ENCODE measurements at regions not wholly inside any gene's neighbourhood (a gene's known extent, or its start where the extent isn't known, plus 50 kb on each side); places are given as distances from the start of the nearest gene placed in this dataset.

DNA sequence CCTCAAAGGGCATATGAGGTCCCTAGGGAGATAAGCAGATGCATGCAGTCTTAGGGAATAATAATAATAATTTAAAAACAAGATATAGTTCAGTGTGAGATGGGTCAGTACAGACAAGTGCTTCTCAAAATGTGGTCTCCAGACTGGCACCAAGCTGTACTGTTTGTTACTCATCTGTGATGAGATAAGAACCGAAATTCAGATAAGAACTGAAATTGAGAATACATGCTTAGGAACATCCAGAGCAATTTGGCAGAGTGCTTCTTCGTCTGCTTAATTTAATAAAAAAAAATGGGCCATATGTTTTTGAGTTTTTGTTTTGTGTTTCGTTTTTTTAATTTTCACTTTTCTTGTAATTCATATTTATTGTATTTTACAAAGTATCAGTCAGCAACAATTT is 86.5 kb upstream of the SGCD start:
- H3K4me3 ChIP-seq (ENCODE audit: low read depth, low read length): no peak overlapping the region
- in situ Hi-C loops (cut with HindIII; ENCODE audit: low sequenced_read_pairs): no loop called here
- TF ChIP-seq, protein P1, sequence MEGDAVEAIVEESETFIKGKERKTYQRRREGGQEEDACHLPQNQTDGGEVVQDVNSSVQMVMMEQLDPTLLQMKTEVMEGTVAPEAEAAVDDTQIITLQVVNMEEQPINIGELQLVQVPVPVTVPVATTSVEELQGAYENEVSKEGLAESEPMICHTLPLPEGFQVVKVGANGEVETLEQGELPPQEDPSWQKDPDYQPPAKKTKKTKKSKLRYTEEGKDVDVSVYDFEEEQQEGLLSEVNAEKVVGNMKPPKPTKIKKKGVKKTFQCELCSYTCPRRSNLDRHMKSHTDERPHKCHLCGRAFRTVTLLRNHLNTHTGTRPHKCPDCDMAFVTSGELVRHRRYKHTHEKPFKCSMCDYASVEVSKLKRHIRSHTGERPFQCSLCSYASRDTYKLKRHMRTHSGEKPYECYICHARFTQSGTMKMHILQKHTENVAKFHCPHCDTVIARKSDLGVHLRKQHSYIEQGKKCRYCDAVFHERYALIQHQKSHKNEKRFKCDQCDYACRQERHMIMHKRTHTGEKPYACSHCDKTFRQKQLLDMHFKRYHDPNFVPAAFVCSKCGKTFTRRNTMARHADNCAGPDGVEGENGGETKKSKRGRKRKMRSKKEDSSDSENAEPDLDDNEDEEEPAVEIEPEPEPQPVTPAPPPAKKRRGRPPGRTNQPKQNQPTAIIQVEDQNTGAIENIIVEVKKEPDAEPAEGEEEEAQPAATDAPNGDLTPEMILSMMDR (IDR thresholded peaks at IDR 0.05; ENCODE audit: low read depth, low read length): no peak
- no peak for DNase-seq (ENCODE audit: low read depth, low spot score)

DNA sequence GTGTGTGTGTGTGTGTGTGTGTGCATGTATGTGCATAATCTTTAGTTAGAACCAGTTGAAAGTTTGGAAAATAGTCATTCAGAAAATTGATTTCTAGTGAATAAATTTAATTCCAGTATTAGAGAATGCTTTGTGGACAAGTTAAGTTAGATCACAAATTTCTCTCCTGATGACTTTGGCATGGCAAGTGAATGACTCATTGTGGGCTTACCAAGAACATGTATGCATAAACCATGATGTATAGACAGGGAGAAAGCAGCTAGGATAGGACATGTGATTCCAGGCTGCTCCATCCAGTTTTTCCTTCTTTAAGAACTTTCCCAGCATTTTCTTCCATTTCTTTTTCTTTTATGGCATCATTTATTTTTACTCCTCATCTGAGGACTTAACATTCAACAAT is 85.7 kb upstream of the SGCD start:
- in situ Hi-C loops (cut with HindIII; ENCODE audit: low sequenced_read_pairs): no loop called here
- TF ChIP-seq, protein P1 (IDR thresholded peaks at IDR 0.05; ENCODE audit: low read depth, low read length): no peak
- H3K4me3 ChIP-seq (ENCODE audit: low read depth, low read length): no peak overlapping the region
- no peak for DNase-seq (ENCODE audit: low read depth, low spot score)

DNA sequence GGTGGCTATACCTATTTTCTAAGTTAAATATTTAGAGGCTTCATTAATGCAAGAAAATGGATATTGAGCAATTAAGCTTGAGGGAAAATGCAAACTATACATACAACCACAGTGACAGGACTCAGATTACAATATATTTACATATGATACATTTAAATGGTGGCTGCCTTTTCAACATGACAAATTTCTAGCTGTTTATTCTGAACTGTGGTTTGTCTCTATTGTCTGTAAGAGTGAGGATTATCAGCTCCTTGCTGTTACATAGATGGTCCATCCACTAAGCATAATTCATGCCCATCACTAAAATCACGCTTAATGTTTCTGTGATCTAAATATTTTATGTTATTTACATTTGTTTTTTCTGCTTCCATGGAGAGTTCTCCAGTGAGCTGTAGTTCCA is 81.1 kb upstream of the SGCD start:
- in situ Hi-C loops (cut with HindIII; ENCODE audit: low sequenced_read_pairs): no loop called here
- H3K4me3 ChIP-seq (ENCODE audit: low read depth, low read length): no peak overlapping the region
- TF ChIP-seq, protein P1 (IDR thresholded peaks at IDR 0.05; ENCODE audit: low read depth, low read length): no peak
- no peak for DNase-seq (ENCODE audit: low read depth, low spot score)

DNA sequence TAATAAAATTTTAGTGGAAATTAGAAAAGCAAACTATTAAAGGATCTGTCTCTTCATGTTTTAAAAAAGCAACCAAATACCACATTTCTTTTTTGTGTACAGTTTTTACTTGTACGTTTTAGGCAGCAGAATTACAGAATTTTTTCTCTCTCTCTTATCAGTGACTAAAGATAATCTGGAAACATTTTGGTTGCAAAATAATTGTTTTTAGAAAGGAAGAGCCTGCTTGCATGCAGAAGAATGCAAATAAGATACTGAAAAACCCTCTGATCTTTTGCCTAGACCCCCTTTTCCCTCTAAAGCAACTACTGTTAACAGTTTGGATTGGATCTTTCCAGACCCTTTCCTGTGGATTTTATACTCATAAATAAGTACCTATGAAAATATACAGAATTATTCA is 75.9 kb upstream of the SGCD start:
- H3K4me3 ChIP-seq (ENCODE audit: low read depth, low read length): no peak overlapping the region
- DNase-seq (ENCODE audit: low read depth, low spot score): no peak
- TF ChIP-seq, protein P1 (IDR thresholded peaks at IDR 0.05; ENCODE audit: low read depth, low read length): no peak
- in situ Hi-C loops (cut with HindIII; ENCODE audit: low sequenced_read_pairs): no loop called here

DNA sequence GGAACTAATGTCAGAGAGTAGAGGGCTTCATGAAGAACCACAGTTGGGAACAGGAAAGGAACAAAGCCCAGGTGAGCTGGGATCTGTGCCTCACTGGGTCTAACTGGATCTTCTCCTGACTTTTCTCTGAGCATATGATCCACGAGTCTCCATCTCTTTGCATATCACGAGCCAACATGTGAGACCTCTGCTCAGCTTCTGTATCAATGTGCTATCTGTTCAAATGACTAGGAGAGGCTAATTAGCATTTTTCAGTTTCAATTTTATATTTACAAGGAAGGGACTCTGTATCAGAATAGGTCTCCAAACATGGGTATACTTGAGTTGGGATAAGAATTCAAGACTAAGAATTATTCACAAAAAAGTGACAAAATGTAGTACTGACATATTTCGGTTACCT is 73.8 kb upstream of the SGCD start:
- DNase-seq (ENCODE audit: low read depth, low spot score): no peak
- TF ChIP-seq, protein P1 (IDR thresholded peaks at IDR 0.05; ENCODE audit: low read depth, low read length): no peak
- H3K4me3 ChIP-seq (ENCODE audit: low read depth, low read length): no peak overlapping the region
- in situ Hi-C loops (cut with HindIII; ENCODE audit: low sequenced_read_pairs): no loop called here

DNA sequence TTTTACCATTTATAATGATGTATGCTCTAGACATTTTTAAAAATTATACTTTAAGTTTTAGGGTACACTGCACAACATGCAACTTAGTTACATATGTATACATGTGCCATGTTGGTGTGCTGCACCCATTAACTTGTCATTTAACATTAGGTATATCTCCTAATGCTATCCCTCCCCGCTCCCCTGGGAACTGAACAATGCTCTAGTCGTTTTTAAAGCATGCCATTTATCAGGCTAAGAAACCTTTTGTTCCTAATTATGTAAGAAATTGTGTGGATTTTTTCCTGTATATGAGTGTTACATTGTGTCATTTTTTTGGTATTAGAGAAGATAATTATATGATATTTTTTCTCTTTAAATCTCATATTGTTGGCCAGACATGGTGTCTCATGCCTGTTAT is 72.8 kb upstream of the SGCD start:
- H3K4me3 ChIP-seq (ENCODE audit: low read depth, low read length): no peak overlapping the region
- in situ Hi-C loops (cut with HindIII; ENCODE audit: low sequenced_read_pairs): no loop called here
- DNase-seq (ENCODE audit: low read depth, low spot score): no peak
- TF ChIP-seq, protein P1 (IDR thresholded peaks at IDR 0.05; ENCODE audit: low read depth, low read length): no peak

DNA sequence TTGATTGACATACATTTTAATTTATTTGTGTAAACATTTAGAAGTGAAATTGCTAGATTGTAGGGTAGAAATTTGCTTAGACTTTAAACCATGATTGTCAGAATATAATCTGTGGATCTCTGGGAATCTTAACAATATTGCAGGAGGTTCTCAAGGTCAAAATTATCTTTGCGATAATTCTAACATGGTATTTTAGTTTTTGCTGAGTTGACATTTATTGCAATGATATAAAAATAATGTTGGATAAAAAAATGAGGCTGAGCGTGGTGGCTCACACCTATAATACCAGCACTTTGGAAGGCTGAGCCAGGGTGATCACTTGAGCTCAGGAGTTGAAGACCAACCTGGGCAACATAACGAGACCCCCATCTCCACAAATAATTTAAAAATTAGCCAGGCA is 70.3 kb upstream of the SGCD start:
- in situ Hi-C loops (cut with HindIII; ENCODE audit: low sequenced_read_pairs): no loop called here
- TF ChIP-seq, protein P1 (IDR thresholded peaks at IDR 0.05; ENCODE audit: low read depth, low read length): no peak
- no peak overlapping the region for H3K4me3 ChIP-seq (ENCODE audit: low read depth, low read length)
- DNase-seq (ENCODE audit: low read depth, low spot score): no peak
